ENCODE measurements at regions not wholly inside any gene's neighbourhood (a gene's known extent, or its start where the extent isn't known, plus 50 kb on each side); places are given as distances from the start of the nearest gene placed in this dataset.
A peak's percentile ranks its signal among the peaks of the same experiment; 100 is the strongest.
"Not testable (repeated sequence)": the region's sequence is repeated elsewhere in the genome, so short reads cannot be mapped to it uniquely, and the experiment has no call there.

GRCh38 chr9:82880336-82881050 is 182.4 kb downstream of the RASEF start:
- no peak for DNase-seq

GRCh38 chr9:82882138-82882537 is 180.8 kb downstream of the RASEF start:
- no peak for DNase-seq

GRCh38 chr9:82882748-82883147 is 180.2 kb downstream of the RASEF start:
- DNase-seq, result no peak

- no peak for DNase-seq
Measured at GRCh38 chr9:82883436-82883835, 179.5 kb downstream of the RASEF start.

- DNase-seq, result not testable (repeated sequence)
Measured at GRCh38 chr9:82883974-82884373, 179.0 kb downstream of the RASEF start.

- DNase-seq, result no peak
Measured at GRCh38 chr9:82890401-82890800, 172.5 kb downstream of the RASEF start.

GRCh38 chr9:82890865-82891264 is 172.1 kb downstream of the RASEF start:
- no peak for DNase-seq

- no peak for DNase-seq
Measured at GRCh38 chr9:82891321-82891720, 171.6 kb downstream of the RASEF start.

- DNase-seq, result no peak
Measured at GRCh38 chr9:82893549-82893948, 169.4 kb downstream of the RASEF start.

GRCh38 chr9:82894548-82894947 is 168.4 kb downstream of the RASEF start:
- no peak for DNase-seq

GRCh38 chr9:82894961-82895821 is 167.8 kb downstream of the RASEF start:
- DNase-seq, result peak; percentile 85

GRCh38 chr9:82895822-82896110 is 167.2 kb downstream of the RASEF start:
- no peak for DNase-seq

- DNase-seq, result no peak
Measured at GRCh38 chr9:82903503-82903902, 159.4 kb downstream of the RASEF start.

GRCh38 chr9:82911996-82912395 is 150.9 kb downstream of the RASEF start:
- DNase-seq, result no peak

GRCh38 chr9:82912645-82913044 is 150.3 kb downstream of the RASEF start:
- no peak for DNase-seq

GRCh38 chr9:82916238-82916637 is 146.7 kb downstream of the RASEF start:
- DNase-seq, result not testable (repeated sequence)

- no peak for DNase-seq
Measured at GRCh38 chr9:82920154-82920553, 142.8 kb downstream of the RASEF start.

- DNase-seq, result no peak
Measured at GRCh38 chr9:82922686-82923085, 140.3 kb downstream of the RASEF start.

- DNase-seq, result no peak
Measured at GRCh38 chr9:82923092-82923911, 139.6 kb downstream of the RASEF start.

- DNase-seq, result peak; percentile 72
Measured at GRCh38 chr9:82923912-82924605, 138.9 kb downstream of the RASEF start.

All from NCI-H2081 treated with DMSO at 0.1 percent for 48 hours (cell line).